Ovary (tissue), 3 donors: ENCODE measurements at regions not wholly inside any gene's neighbourhood (a gene's known extent, or its start where the extent isn't known, plus 50 kb on each side); places are given as distances from the start of the nearest gene placed in this dataset.

Experiments used
- EP300 ChIP-seq: sonication (generic); formaldehyde crosslinking; IDR thresholded peaks from one replicate; pipeline ENCODE4 v1.6.1; 2017; ENCODE audit warnings: antibody characterized with exemption
- POLR2A ChIP-seq: fragments of 450-650 bp; IDR thresholded peaks from one replicate; pipeline ENCODE4 v1.6.1; 2017; ENCODE audit warnings: antibody characterized with exemption, mild to moderate bottlenecking, moderate library complexity
- TF ChIP-seq, protein P1 (sequence below), 3 donors: fragments of 450-650 bp in 2 of 3; fragments of 200-600 bp in 1 of 3; IDR thresholded peaks; one replicate each; pipeline versions ENCODE4 v1.5.1 to v1.8.0; 2016 to 2022; ENCODE audit warnings: antibody characterized with exemption in 3 of 3, mild to moderate bottlenecking in 1 of 3
- donor health status: DM: no; HTN: no; CAD: no.

DNA sequence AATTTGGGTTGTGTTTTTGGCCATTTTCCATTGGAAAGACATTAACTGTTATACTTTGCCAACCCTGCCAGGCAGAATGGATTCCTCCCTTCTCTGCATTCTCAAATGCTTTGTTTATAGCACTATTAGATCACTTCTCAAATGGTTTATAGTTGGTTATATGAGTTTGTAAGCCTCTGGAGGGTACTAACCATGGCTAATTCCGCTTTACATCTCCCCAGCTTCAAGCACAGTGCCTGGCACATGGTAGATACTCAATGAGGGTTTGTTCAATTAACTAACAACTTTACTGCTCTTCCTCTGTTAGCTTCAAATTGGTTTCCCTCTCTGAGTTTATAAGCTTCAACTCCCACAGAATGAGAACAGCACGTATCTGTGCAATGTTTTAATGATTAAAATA, 213.5 kb downstream of the SOX11 start:
- TF ChIP-seq, protein P1, sequence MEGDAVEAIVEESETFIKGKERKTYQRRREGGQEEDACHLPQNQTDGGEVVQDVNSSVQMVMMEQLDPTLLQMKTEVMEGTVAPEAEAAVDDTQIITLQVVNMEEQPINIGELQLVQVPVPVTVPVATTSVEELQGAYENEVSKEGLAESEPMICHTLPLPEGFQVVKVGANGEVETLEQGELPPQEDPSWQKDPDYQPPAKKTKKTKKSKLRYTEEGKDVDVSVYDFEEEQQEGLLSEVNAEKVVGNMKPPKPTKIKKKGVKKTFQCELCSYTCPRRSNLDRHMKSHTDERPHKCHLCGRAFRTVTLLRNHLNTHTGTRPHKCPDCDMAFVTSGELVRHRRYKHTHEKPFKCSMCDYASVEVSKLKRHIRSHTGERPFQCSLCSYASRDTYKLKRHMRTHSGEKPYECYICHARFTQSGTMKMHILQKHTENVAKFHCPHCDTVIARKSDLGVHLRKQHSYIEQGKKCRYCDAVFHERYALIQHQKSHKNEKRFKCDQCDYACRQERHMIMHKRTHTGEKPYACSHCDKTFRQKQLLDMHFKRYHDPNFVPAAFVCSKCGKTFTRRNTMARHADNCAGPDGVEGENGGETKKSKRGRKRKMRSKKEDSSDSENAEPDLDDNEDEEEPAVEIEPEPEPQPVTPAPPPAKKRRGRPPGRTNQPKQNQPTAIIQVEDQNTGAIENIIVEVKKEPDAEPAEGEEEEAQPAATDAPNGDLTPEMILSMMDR (IDR thresholded peaks at IDR 0.05), result no peak
- TF ChIP-seq EP300 (no peak), POLR2A (no peak)
